ENCODE measurements at regions not wholly inside any gene's neighbourhood (a gene's known extent, or its start where the extent isn't known, plus 50 kb on each side); places are given as distances from the start of the nearest gene placed in this dataset.
A peak's percentile ranks its signal among the peaks of the same experiment; 100 is the strongest.

DNA sequence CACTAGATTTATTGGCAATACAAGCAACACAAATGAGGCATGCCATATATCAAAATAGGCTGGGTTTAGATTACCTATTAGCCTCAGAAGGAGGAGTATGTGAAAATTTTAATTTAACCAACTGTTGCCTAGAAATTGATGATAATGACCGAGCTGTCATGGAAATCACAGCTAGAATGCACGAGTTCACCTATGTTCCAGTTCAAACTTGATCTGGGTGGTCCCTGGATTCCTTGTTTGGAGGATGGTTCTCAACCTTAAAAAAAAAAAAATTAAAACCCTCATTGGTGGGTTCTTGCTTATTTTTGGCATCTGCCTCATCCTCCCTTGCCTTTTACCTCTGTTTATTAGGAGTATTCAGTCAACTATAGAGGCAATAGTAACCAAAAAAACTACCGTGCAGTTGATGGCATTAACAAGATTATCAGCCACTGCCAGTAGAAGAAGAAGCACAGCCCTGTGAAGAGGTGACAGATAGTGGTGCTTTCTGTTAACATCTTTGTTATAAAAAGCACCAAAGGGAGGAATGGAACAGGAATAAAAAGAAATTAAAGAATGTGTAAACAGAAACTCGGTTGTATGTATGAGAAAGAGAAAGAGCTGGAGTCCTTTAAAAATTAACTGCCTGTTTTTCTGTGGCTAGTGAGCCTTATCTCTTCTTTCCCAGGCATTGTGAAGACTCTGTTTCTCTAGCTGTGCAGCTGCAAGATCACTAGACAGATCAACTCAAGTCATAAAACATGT is 106.4 kb downstream of the ZNF429 start (continued):
- TF ChIP-seq, protein P1, sequence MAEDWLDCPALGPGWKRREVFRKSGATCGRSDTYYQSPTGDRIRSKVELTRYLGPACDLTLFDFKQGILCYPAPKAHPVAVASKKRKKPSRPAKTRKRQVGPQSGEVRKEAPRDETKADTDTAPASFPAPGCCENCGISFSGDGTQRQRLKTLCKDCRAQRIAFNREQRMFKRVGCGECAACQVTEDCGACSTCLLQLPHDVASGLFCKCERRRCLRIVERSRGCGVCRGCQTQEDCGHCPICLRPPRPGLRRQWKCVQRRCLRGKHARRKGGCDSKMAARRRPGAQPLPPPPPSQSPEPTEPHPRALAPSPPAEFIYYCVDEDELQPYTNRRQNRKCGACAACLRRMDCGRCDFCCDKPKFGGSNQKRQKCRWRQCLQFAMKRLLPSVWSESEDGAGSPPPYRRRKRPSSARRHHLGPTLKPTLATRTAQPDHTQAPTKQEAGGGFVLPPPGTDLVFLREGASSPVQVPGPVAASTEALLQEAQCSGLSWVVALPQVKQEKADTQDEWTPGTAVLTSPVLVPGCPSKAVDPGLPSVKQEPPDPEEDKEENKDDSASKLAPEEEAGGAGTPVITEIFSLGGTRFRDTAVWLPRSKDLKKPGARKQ (CRISPR knock-in tag; IDR thresholded peaks at IDR 0.05) = no peak
- TF ChIP-seq HDAC3 (IDR thresholded peaks at IDR 0.05; ENCODE audit: borderline replicate concordance, partially characterized antibody) (peak; percentile 71), TBP (optimal IDR thresholded peaks at IDR 0.05; ENCODE audit: low read depth, low read length) (no peak), ZBTB8A (IDR thresholded peaks at IDR 0.05; ENCODE audit: partially characterized antibody) (no peak), CCAR2 (IDR thresholded peaks at IDR 0.05; ENCODE audit: low read depth, low read length) (no peak), NFIC (IDR thresholded peaks at IDR 0.05) (peak; percentile 57), KDM5B (IDR thresholded peaks at IDR 0.05; ENCODE audit: insufficient replicate concordance, low read depth, low read length) (no peak), SMARCA5 (IDR thresholded peaks at IDR 0.05) (no peak), ZNF778 (CRISPR knock-in tag; IDR thresholded peaks at IDR 0.05) (no peak), BCL6 (CRISPR knock-in tag; IDR thresholded peaks at IDR 0.05) (no peak), ZNF263 (CRISPR knock-in tag; IDR thresholded peaks at IDR 0.05; ENCODE audit: borderline replicate concordance) (no peak), KDM1A (IDR thresholded peaks at IDR 0.05) (peak; percentile 38 to 48; a peak in 1 of 4 replicates), PML (IDR thresholded peaks at IDR 0.05; ENCODE audit: low read length) (peak; percentile 63; the same call in 1 of the 2 replicates), HNRNPLL (IDR thresholded peaks at IDR 0.05; ENCODE audit: low read depth, low read length, poor library complexity, severe bottlenecking) (no peak), ZNF696 (CRISPR knock-in tag; conservative IDR thresholded peaks at IDR 0.05) (no peak), CCNT2 (IDR thresholded peaks at IDR 0.05; ENCODE audit: borderline replicate concordance, extremely low read depth, insufficient read length, low read depth, low read length) (no peak), FOXP1 (CRISPR knock-in tag; IDR thresholded peaks at IDR 0.05) (no peak), SMAD1 (IDR thresholded peaks at IDR 0.05; ENCODE audit: low read depth, low read length, partially characterized antibody) (no peak), ELF4 (CRISPR knock-in tag; IDR thresholded peaks at IDR 0.05) (no peak; the same call in 1 of the 2 replicates), PPARD (CRISPR knock-in tag; IDR thresholded peaks at IDR 0.05) (no peak), KDM4B (IDR thresholded peaks at IDR 0.05; ENCODE audit: borderline replicate concordance in 2 of 2, low read depth in 1 of 2) (no peak), DNMT1 (IDR thresholded peaks at IDR 0.05) (no peak), ILF3 (IDR thresholded peaks at IDR 0.05; ENCODE audit: borderline replicate concordance) (no peak)
- TF ChIP-seq, protein P2, sequence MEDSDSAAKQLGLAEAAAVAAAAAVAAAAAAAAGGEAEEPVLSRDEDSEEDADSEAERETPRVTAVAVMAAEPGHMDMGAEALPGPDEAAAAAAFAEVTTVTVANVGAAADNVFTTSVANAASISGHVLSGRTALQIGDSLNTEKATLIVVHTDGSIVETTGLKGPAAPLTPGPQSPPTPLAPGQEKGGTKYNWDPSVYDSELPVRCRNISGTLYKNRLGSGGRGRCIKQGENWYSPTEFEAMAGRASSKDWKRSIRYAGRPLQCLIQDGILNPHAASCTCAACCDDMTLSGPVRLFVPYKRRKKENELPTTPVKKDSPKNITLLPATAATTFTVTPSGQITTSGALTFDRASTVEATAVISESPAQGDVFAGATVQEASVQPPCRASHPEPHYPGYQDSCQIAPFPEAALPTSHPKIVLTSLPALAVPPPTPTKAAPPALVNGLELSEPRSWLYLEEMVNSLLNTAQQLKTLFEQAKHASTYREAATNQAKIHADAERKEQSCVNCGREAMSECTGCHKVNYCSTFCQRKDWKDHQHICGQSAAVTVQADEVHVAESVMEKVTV (CRISPR knock-in tag; IDR thresholded peaks at IDR 0.05) = no peak
- TF ChIP-seq, protein P3, sequence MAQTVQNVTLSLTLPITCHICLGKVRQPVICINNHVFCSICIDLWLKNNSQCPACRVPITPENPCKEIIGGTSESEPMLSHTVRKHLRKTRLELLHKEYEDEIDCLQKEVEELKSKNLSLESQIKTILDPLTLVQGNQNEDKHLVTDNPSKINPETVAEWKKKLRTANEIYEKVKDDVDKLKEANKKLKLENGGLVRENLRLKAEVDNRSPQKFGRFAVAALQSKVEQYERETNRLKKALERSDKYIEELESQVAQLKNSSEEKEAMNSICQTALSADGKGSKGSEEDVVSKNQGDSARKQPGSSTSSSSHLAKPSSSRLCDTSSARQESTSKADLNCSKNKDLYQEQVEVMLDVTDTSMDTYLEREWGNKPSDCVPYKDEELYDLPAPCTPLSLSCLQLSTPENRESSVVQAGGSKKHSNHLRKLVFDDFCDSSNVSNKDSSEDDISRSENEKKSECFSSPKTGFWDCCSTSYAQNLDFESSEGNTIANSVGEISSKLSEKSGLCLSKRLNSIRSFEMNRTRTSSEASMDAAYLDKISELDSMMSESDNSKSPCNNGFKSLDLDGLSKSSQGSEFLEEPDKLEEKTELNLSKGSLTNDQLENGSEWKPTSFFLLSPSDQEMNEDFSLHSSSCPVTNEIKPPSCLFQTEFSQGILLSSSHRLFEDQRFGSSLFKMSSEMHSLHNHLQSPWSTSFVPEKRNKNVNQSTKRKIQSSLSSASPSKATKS (CRISPR knock-in tag; IDR thresholded peaks at IDR 0.05) = no peak

Measured in K562 (cell line).